Esophagus squamous epithelium (tissue), 4 donors: ENCODE measurements at regions not wholly inside any gene's neighbourhood (a gene's known extent, or its start where the extent isn't known, plus 50 kb on each side); places are given as distances from the start of the nearest gene placed in this dataset.

Experiments
- CTCF ChIP-seq, 6 experiments: fragments of 450-650 bp in 4 of 6; fragments of 200-600 bp in 2 of 6; sonication (generic) in 2 of 6; IDR thresholded peaks; one replicate each; pipeline ENCODE4 v1.5.1; 2016 to 2019; ENCODE audit warnings: antibody characterized with exemption in 6 of 6, mild to moderate bottlenecking in 4 of 6, moderate library complexity in 4 of 6
- POLR2A ChIP-seq, 4 donors: fragments of 450-650 bp; IDR thresholded peaks; one replicate each; pipeline ENCODE4 v1.6.1; 2017; ENCODE audit warnings: antibody characterized with exemption in 4 of 4, mild to moderate bottlenecking in 4 of 4, moderate library complexity in 3 of 4

GRCh38 chr14:76938092-76938500, 90.4 kb downstream of the IRF2BPL start:
- TF ChIP-seq CTCF (IDR thresholded peaks at IDR 0.05): no peak
- no peak for TF ChIP-seq POLR2A (IDR thresholded peaks at IDR 0.05)
